ENCODE measurements at regions not wholly inside any gene's neighbourhood (a gene's known extent, or its start where the extent isn't known, plus 50 kb on each side); places are given as distances from the start of the nearest gene placed in this dataset.

GRCh38 chr13:79081942-79082341, 324.1 kb downstream of the RBM26 start:
- DNase-seq = no peak

- DNase-seq = no peak
These were observed 326.7 kb downstream of the RBM26 start for GRCh38 chr13:79079351-79079839.

- no peak for DNase-seq
These were observed 330.4 kb downstream of the RBM26 start for GRCh38 chr13:79075703-79076102.

- DNase-seq = no peak
These were observed 335.6 kb downstream of the RBM26 start for GRCh38 chr13:79070343-79070974.

- no peak for DNase-seq
These were observed 343.8 kb downstream of the RBM26 start for GRCh38 chr13:79062291-79062690.

GRCh38 chr13:79060216-79060615, 345.8 kb downstream of the RBM26 start:
- no peak for DNase-seq

- no peak for DNase-seq
These were observed 349.3 kb downstream of the RBM26 start for GRCh38 chr13:79056706-79057105.

GRCh38 chr13:79051472-79051871, 354.6 kb downstream of the RBM26 start:
- no peak for DNase-seq

- no peak for DNase-seq
These were observed 361.6 kb downstream of the RBM26 start for GRCh38 chr13:79044415-79044814.

- DNase-seq = no peak
These were observed 362.8 kb downstream of the RBM26 start for GRCh38 chr13:79043208-79043607.

GRCh38 chr13:79037197-79037596, 368.9 kb downstream of the RBM26 start:
- DNase-seq = no peak

- no peak for DNase-seq
These were observed 371.7 kb downstream of the RBM26 start for GRCh38 chr13:79034341-79034740.

- no peak for DNase-seq
These were observed 371.6 kb upstream of the OBI1 start for GRCh38 chr13:79030513-79030912.

GRCh38 chr13:79018166-79018565, 359.2 kb upstream of the OBI1 start:
- no peak for DNase-seq

- DNase-seq = no peak
These were observed 352.2 kb upstream of the OBI1 start for GRCh38 chr13:79011179-79011578.

- DNase-seq = no peak
These were observed 345.3 kb upstream of the OBI1 start for GRCh38 chr13:79003989-79004898.

- DNase-seq = no peak
These were observed 340.5 kb upstream of the OBI1 start for GRCh38 chr13:78999494-78999893.

- no peak for DNase-seq
These were observed 339.8 kb upstream of the OBI1 start for GRCh38 chr13:78998630-78999315.

GRCh38 chr13:78997902-78998629, 339.1 kb upstream of the OBI1 start:
- no peak for DNase-seq

GRCh38 chr13:78993792-78994191, 334.8 kb upstream of the OBI1 start:
- DNase-seq = no peak

GRCh38 chr13:78981913-78982312, 323.0 kb upstream of the OBI1 start:
- DNase-seq = no peak

GRCh38 chr13:78979349-78979748, 320.4 kb upstream of the OBI1 start:
- no peak for DNase-seq
